Hypothalamus (tissue), 51 donors: ENCODE measurements at regions not wholly inside any gene's neighbourhood (a gene's known extent, or its start where the extent isn't known, plus 50 kb on each side); places are given as distances from the start of the nearest gene placed in this dataset.

ENCODE experiments used
- DNase-seq, 51 donors: peaks; one replicate each; lab custom pipeline; 2025; lab: John Stamatoyannopoulos, UW

DNA sequence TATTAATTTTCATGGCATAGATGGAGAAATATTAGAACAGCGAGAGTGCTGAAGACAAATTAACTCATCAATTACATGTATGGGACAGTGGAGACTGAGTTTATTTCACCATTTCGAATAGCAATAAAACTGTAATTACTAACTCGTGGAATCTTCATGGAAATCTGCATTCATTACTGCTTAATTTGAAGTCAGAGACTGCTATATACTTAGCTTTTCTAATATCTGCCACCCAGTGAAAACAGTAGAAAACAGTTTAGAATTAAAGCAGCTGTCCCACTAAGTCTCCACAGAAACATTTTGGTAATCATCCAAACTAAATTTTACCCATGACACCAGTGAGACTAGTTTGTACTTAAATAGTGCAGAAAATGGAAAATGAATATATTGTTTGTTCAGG, 56.8 kb downstream of the IZUMO3 start:
- no peak for DNase-seq

DNA sequence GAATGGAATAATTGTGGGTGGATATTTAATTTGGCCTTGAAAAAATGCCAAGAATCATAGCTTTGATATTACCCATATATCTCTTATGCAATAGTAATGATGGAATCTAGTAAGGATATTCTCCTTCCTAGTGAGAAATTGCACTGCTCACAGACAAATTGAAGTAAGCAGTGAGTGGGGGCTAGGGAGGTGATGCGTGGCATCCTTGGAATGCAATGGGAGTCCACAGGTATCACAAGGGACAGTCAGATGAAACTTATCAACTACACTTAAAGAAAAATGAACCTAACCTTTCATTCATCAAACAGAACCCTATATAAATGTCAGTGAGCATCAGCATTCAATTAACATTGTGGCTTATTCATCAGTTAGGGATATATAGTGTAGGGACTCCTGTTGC, 57.8 kb downstream of the IZUMO3 start:
- no peak for DNase-seq

DNA sequence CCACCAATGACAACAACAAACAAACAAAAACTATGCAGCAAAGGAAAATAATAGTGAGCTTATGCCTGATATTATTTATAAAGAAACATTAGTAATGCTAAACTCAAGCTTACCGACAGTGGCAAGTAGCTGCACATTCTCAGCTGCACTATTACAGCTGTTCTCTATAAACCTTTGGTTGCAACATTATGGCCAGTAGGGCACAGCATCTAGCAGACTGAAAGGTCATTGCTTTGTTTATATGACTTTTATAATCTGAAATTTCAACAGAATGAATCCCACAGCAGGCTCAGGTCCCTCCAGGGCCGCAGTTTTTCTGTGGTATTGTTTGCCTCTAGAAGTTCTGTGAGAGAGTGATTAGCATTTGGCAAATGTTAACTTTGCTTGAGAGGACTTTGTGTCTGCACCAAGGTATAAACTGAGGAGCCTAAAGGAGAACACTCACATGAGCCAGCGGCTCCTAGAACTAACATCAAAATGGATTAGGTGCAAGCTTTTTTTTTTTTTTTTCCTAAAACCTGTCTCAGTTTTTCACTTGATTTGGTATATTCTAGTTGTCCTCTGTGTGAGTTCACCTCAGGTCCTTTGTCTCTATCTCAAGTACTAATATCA, 58.3 kb downstream of the IZUMO3 start:
- DNase-seq: no peak

DNA sequence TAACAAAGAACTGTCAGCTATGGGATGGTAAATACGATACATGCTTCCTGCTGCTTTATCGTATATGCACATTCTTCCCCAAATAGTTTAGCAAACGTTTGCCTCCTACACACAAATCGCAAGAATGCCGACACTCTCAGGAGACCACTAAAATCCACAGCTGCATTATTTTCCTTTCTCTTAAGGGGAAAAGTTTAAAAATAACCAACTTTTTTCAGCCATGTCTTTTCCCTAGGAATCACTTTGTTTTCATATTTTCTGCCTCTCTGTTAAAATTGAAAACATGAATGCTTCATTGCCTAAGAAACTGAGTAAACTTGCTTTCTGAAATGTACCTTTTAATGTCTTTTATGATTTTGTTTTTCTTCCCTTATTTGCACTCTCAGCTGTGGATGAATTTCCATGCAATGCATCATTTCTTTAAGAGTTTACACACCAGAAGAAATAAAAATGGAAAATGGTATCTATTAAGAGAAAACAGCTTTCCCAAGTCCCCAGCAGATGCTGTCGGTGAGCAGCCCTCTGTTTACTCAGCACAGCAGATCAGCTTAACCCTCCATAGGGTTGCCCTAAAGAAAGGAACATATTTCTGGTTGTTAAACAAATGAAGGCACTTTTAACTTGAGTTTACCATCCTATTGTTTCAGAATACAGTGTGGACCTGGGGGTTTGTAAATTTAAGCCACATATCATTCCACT, 66.2 kb downstream of the IZUMO3 start:
- no peak for DNase-seq

DNA sequence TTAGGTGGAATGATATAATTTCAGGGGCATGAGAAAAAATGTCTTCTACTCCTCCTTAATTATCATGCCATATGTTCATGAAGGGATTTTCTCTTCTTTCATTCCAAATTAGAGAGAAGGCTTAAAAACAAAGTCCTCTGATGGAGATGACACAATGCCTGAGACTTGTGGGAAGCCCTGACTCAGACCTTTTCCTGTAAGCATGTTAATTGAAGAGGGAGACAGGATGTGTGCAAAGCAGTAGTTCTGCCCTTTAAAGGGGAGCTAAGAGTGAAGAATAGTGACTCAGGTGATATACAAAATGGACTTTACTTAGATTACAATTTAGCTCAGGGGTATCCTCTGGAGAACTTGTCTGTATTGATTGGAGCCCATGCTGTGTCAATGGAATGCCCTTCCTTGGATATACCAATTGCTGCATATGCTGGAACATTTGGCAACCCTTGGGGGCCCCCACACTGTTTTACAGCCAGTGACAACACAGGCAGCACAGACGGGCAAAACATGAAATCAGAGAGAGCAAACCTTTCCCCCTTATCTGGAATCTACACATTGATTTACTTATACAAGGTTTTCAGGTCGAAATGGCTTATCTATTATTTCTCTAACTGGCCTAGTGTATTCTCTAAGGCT, 81.3 kb downstream of the IZUMO3 start:
- DNase-seq: no peak

DNA sequence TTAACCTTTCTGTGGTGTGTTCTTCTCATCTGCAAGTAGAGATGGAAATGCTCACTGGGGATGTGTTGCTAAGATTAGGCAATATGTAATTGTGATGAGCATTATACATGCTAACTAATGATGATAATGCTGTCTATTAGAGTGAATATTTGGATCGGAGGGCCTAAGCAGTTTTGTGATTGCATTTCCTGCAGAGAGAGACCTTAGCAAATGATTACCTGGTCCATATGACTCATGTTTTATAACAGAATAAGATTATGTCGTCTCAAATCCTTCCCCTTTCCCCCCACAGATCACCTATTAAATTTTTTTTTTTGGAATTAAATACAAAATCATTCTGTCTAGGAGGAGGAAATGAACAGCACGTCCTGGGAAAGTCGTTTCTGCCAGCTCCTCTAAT, 82.7 kb downstream of the IZUMO3 start:
- DNase-seq: no peak

DNA sequence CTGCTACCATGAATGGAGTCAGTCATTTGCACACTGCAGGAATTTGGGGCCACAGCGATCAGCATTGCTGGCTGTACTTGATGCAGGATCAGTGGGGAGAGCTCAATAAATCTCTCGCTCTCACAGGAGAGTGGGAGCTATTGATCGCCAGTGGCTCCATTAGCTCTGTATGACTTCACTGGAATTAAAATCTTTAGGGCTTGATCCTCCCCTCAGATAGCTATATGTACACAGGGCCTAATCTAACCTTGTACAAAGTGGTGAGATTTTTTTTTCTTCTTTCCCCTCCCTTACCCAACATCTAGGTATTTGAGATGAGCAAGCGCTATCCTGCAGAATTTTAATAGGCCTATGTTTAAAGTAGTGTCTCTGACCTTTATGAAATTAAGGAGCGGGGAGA, 84.9 kb downstream of the IZUMO3 start:
- DNase-seq: no peak

DNA sequence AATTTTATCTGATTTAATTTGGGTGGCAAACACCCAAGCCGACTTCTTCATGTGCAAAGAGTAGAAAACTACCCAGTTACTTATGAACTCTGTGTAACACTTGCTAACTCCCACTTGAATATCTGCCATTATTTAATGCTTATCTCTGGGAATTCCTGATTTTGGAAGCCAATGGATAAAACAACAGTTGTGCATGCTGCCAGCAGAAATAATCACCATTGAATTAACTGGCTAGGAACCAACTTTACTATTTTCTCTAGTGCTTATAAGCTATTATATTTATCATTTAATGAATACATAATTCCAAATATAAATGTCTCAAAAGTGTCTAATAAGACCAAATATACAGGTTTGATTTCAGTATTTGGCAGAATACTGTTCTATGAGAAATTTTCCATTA, 85.7 kb downstream of the IZUMO3 start:
- DNase-seq: no peak

DNA sequence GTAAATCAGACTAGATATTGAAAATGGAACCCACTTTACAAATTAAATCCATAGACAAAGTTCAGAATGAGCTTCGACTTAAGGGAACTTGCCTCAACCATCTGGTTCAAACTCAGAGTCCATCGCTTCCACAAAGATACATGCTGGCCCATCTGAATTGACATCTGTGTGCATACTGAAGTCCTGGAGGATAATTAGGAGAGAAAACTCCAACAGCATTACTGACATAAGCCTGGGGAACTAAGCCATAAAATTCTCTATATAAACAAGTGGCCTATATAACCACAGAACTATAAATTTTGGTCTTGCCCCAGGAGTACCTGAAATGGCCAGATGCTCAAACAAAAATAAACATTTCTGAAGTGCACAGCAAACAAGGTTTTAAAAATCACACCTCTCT, 94.4 kb downstream of the IZUMO3 start:
- no peak for DNase-seq

DNA sequence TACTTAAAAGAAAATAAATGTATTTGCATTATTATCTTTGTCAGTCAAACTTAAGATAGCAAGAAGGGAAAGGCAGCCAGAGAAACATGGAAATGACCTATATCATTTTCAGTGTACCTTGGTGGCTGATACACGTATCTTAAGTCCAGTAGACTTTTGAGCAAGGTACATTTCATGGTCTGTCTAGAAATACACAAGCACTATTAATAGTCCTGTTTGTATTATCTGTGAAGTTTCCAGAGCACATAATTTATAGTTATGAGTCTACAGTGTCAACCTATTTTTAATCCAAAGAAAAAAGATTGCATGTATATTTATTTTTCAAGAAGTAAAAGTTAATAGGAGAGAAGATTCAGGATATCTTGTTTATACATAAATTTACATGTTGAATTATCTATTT, 95.7 kb downstream of the IZUMO3 start:
- no peak for DNase-seq

DNA sequence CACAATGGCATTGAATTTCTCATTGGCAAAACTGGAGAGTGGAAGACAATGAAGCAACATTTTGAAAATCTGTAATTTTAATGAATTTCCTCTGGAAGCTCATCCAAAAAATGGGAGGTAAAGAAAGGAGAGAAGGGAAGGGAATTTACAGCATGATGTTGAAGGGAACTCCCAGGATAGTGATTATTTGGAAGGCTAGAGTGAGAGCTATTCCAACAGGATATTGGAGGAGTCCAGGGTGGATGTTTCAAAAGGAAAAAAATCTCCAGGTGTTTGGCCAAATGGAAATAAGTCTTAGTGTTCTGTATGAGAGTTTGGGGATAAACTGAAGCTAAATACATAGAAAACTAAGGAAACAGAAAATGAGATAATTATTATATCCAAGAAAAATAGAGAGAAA, 106.2 kb downstream of the IZUMO3 start:
- DNase-seq: no peak

DNA sequence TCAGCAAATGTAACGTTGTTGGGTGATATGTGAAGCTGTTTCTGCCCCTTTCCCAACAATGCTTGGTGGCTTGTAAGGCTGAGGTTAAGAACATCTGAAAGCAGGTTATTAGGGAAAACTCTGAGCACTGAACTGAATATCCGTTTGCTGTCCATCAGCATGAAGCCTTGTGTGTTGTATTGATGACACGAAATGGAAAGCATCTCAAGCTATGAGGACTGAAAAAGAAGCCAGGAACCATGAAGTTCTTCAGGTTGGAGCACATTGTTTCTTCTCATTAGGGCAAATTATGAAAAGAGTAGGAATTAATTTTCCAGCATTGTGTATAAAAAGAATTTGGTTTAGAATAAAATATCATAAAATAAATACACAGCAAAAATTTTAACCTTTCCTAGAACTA, 106.8 kb downstream of the IZUMO3 start:
- DNase-seq: no peak

DNA sequence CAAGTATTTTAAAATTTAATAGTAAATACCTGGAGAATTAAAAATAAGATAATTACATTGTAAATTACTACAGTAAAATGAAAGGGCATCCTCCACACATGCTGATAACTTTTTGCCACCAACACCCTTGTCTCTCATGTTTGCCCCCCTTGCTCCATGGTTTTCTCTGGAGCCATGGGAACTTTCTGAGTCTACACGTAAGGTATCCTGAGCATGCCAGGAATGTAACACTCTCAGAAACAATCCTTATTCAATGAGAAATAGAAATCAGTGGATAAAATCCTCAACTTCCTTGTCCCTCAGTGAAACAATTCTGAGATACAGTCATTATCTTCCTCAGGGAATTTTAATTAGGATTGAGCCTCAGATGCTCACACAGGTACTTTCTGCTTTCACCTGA, 108.9 kb downstream of the IZUMO3 start:
- no peak for DNase-seq

DNA sequence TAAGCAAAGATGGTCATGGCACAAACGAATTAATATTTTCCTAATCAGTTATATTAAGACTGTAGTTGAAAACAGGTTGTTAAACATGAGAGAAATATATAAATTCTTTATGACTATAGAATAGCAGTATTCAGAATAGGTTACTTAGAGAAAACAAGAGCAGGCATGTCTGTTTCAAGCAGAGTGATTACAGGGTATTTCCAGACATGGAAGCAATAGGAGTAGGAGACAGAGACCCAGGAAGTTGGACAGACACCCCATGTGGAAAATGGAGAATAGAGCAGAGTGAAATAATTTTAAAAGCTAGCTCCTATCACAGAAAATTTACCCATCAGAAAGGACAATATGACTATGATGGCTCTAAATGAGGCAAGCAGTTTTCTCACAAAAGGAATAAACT, 111.5 kb downstream of the IZUMO3 start:
- no peak for DNase-seq

DNA sequence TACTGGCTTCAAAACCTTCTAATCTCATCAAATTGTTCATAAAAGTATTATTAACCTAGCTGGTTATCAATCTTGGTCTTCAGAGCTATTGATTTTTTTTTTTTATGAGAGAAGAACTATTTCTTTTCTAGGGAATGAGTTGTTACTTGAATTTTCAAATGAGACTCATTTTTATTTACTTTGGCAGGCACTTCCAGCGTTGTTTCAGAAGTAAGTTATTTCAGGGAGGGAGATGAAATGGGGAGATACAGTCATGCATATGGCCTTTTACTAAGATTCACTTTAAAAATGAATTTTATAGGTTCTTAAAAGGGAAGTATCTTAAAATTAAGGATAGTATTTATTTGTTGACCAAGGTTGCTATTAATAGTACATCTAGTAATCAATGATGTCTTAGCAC, 129.6 kb downstream of the IZUMO3 start:
- no peak for DNase-seq

DNA sequence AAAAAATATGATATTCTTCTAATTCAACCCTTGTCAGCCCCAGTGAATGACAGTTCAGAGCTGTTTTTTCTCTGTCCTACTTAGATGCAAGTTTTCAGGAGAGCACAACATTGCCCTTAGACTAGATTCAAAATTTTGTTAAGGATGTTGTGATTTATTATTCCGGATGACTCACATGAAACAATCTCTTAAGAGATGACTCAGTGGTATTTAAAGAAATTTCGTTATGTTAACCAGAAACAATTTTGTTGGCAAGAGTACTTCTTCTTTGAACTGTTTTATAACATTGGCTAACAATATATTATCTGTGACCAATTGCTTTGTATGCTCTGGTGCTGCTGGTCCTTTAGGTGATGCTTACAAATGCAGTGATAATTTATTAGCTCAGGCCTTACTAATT, 132.0 kb downstream of the IZUMO3 start:
- no peak for DNase-seq

DNA sequence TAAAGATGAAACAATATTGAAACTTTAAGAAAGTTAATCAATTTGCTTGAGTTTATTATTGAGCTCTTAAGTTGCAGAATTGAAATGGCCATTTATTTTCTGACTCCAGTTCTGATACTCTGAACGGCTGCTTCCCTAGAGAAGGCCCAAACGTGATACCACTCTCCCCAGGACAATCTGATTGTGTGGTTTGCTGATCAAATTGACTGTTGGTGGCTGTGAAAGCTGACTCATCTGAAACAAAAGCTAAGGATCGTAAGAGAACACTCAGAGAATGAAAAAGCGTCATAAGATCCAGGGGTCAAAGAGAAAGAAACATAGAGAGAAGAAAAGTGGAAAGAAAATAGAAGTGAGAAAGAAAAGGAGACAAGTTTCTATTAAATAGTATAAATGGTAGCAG, 147.2 kb downstream of the IZUMO3 start:
- no peak for DNase-seq

DNA sequence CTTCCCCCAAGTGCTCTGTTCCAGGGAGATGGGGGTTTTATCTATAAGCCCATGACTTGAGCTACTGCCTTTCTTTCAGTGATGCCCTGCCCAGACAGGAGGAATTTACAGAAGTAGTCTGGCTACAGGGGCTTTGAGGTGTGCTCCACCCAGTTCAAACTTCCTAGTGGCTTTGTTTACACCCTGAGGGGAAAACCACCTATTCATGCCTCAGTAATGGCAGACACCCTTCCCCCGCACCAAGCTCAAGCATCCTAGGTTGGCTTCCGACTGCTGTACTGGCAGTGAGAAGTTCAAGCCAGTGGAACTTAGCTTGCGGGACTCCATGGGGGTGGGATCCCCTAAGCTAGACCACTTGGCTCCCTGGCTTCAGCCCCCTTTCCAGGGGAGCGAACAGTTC, 154.6 kb downstream of the IZUMO3 start:
- DNase-seq: no peak

DNA sequence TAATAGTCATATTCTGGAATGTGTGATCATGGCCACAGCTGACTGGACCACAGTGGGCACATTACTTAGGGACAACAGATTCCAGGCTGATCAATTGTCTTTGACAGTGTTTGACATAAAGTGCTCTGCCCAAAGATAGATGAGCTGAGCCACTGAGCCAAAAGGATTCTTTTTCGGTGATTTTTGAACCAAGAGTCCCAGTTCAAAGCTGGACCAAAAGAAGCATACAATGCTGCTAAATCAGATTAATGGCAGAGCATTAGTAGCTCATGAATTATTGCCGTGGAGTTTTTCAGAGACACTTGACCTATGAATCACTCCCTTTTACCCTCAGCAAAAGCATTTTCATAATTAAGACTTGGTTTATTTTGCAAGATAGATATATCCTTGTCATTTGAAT, 160.6 kb downstream of the IZUMO3 start:
- DNase-seq: no peak

DNA sequence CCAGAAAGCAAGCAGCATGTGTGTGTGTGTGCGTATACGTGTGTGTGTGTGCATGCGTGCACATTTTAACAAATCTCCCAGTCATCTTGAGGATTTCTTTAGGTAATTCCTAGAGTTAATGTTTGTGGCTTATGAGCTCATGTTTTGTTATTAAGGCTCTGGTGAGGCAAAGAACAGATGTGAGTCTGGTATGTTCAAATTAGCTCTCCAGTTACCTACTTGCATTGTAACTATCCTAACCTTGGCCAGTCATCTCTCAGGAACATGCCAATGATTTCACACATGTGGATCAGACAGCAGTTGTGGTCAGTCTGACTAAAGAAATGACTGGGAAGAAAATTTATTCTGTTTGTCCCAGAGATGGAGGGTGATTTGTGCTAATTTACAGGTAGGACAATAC, 163.1 kb downstream of the IZUMO3 start:
- DNase-seq: no peak

DNA sequence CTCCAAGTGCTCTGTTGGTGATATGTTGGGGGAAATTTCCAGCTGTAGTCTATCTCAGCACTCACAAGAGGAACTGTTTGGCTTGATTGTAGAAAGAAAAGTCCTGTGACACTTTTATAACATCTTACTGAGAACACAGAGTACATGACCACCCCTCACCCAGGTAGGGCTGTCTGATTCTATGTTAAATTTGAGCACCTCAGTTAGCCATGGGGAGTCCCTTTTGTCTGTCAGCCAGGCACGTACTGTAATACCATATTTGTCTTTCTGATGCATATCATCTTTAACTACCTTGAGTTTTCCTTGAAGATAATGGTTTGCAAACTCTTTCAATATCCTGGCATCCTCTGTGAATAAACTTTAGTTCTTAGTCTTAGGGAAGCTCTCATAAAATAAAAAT, 164.5 kb downstream of the IZUMO3 start:
- DNase-seq: no peak

DNA sequence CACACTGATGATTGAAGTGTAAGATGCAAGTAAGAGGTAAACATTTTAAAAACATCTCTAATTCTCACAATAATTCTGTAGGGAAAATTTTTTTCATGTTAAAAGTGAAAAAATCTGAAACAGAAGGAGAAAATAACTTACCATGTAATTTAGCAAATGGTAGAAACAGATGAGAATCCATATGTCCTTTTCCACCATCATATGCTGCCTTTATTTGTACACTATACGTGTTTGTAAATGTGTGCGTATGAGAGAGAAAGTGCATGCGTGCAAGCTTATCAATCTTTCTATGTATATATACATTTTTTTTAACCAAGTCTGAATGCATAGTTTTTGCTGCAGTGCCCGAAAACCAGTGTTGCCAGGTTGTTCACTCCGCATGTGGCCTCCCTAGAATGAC, 186.7 kb downstream of the IZUMO3 start:
- no peak for DNase-seq

DNA sequence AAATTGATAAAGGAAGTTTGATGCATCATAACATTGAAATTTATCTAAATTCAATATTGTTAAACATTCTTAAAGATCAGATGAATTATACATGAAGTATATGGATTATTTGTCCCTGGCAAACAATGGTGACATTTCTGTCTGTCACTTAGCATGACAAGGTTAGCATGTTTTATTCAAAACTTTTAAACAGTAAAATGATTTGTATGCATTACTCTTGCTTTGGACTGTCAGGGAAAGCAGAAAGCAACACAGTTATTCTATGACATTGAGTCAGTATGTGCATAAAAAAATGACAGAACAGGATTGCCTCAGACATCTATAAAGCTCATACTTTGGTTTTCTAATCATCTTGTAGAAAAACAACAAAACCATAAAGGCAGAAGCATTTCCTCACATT, 193.7 kb downstream of the IZUMO3 start:
- DNase-seq: no peak
